ENCODE measurements at regions not wholly inside any gene's neighbourhood (a gene's known extent, or its start where the extent isn't known, plus 50 kb on each side); places are given as distances from the start of the nearest gene placed in this dataset.

GRCh38 chr3:157759311-157759710 lies 256.1 kb upstream of the VEPH1 start:
- Histone ChIP-seq H3K9me3 (ENCODE audit: low read length) (no peaks in the 10 kb centered on the region), H4K20me1 (ENCODE audit: insufficient read depth, low read length) (no peaks in the 10 kb centered on the region), H3K79me2 (ENCODE audit: insufficient read depth, low read length) (no peaks in the 10 kb centered on the region), H3K9ac (ENCODE audit: low read length) (no peak overlapping the region), H3K36me3 (ENCODE audit: insufficient read depth, low read length) (no peaks in the 10 kb centered on the region), H3K27ac (ENCODE audit: low read depth, low read length, poor library complexity, severe bottlenecking) (no peak overlapping the region), H3F3A (ENCODE audit: insufficient read depth, low read length) (no peaks in the 10 kb centered on the region), H3K4me3 (ENCODE audit: low read depth, low read length, poor library complexity, severe bottlenecking) (no peak overlapping the region), H2AFZ (ENCODE audit: low read length) (no peak overlapping the region), H3K4me1 (ENCODE audit: insufficient read depth, low read length, severe bottlenecking) (no peaks in the 10 kb centered on the region), H3K27me3 (ENCODE audit: insufficient read depth, low read length) (peaks cover 4% of the 10 kb centered on the region; the same call in 1 of the 2 replicates), H3K4me2 (ENCODE audit: low read length) (no peak overlapping the region), H3K9me2 (ENCODE audit: low read depth, low read length) (no peaks in the 10 kb centered on the region)
- TF ChIP-seq EZH2 (IDR thresholded peaks at IDR 0.05; ENCODE audit: borderline replicate concordance, low read length), result no peak
- no peak for TF ChIP-seq CTCF (IDR thresholded peaks at IDR 0.05; ENCODE audit: low read length)

GRCh38 chr3:157755233-157755632 lies 252.0 kb upstream of the VEPH1 start:
- no peaks in the 10 kb centered on the region for H3K36me3 ChIP-seq (ENCODE audit: insufficient read depth, low read length)
- H2AFZ ChIP-seq (ENCODE audit: low read length), result no peak overlapping the region
- H3K9me2 ChIP-seq (ENCODE audit: low read depth, low read length), result no peaks in the 10 kb centered on the region
- no peaks in the 10 kb centered on the region for H3K79me2 ChIP-seq (ENCODE audit: insufficient read depth, low read length)
- H3K4me1 ChIP-seq (ENCODE audit: insufficient read depth, low read length, severe bottlenecking), result no peaks in the 10 kb centered on the region
- H3F3A ChIP-seq (ENCODE audit: insufficient read depth, low read length), result no peaks in the 10 kb centered on the region
- H4K20me1 ChIP-seq (ENCODE audit: insufficient read depth, low read length), result no peaks in the 10 kb centered on the region
- H3K27me3 ChIP-seq (ENCODE audit: insufficient read depth, low read length), result no peaks in the 10 kb centered on the region
- H3K9ac ChIP-seq (ENCODE audit: low read length), result no peak overlapping the region
- no peak overlapping the region for H3K4me2 ChIP-seq (ENCODE audit: low read length)
- H3K4me3 ChIP-seq (ENCODE audit: low read depth, low read length, poor library complexity, severe bottlenecking), result no peak overlapping the region
- no peaks in the 10 kb centered on the region for H3K9me3 ChIP-seq (ENCODE audit: low read length)
- TF ChIP-seq CTCF (IDR thresholded peaks at IDR 0.05; ENCODE audit: low read length) (peak; percentile 26; the same call in 1 of the 2 replicates), EZH2 (IDR thresholded peaks at IDR 0.05; ENCODE audit: borderline replicate concordance, low read length) (no peak)
- no peak overlapping the region for H3K27ac ChIP-seq (ENCODE audit: low read depth, low read length, poor library complexity, severe bottlenecking)

GRCh38 chr3:157754451-157754850 lies 251.2 kb upstream of the VEPH1 start:
- Histone ChIP-seq H3K9me3 (ENCODE audit: low read length) (no peaks in the 10 kb centered on the region), H3K9me2 (ENCODE audit: low read depth, low read length) (no peaks in the 10 kb centered on the region), H3F3A (ENCODE audit: insufficient read depth, low read length) (no peaks in the 10 kb centered on the region), H3K79me2 (ENCODE audit: insufficient read depth, low read length) (no peaks in the 10 kb centered on the region), H3K36me3 (ENCODE audit: insufficient read depth, low read length) (no peaks in the 10 kb centered on the region), H3K27me3 (ENCODE audit: insufficient read depth, low read length) (no peaks in the 10 kb centered on the region), H3K4me3 (ENCODE audit: low read depth, low read length, poor library complexity, severe bottlenecking) (no peak overlapping the region), H4K20me1 (ENCODE audit: insufficient read depth, low read length) (no peaks in the 10 kb centered on the region), H2AFZ (ENCODE audit: low read length) (no peak overlapping the region), H3K4me2 (ENCODE audit: low read length) (no peak overlapping the region), H3K27ac (ENCODE audit: low read depth, low read length, poor library complexity, severe bottlenecking) (no peak overlapping the region), H3K9ac (ENCODE audit: low read length) (no peak overlapping the region), H3K4me1 (ENCODE audit: insufficient read depth, low read length, severe bottlenecking) (no peaks in the 10 kb centered on the region)
- TF ChIP-seq CTCF (IDR thresholded peaks at IDR 0.05; ENCODE audit: low read length) (no peak), EZH2 (IDR thresholded peaks at IDR 0.05; ENCODE audit: borderline replicate concordance, low read length) (no peak)
